HEK293T (cell line): ENCODE measurements at regions not wholly inside any gene's neighbourhood (a gene's known extent, or its start where the extent isn't known, plus 50 kb on each side); places are given as distances from the start of the nearest gene placed in this dataset.

ENCODE experiments used
- CTCF ChIA-PET: fragments of 350-600 bp; formaldehyde crosslinking; extraction: SDS; loops from one replicate; lab custom pipeline; 2021; ENCODE audit warnings: antibody characterized with exemption, inconsistent platforms; lab: Yijun Ruan, JAX
- POLR2A ChIA-PET: fragments of 350-600 bp; formaldehyde crosslinking; extraction: SDS; loops from one replicate; lab custom pipeline; 2020; ENCODE audit warnings: antibody characterized with exemption, inconsistent platforms; lab: Yijun Ruan, JAX
- DNase-seq: peaks from one replicate; pipeline ENCODE4 v3.0.0; 2012; ENCODE audit warnings: mixed read lengths; ENCODE audit errors: extremely low spot score
- ARNT ChIP-seq: fragments of 450-650 bp; IDR thresholded peaks from 2 replicates; pipeline ENCODE4 v1.6.1; 2017; ENCODE audit warnings: mild to moderate bottlenecking
- BHLHE40 ChIP-seq: fragments of 450-650 bp; IDR thresholded peaks from 2 replicates; pipeline ENCODE4 v1.6.1; 2016; ENCODE audit warnings: mild to moderate bottlenecking, moderate library complexity, borderline replicate concordance
- CTBP1 ChIP-seq: fragments of 450-650 bp; IDR thresholded peaks from 2 replicates; pipeline ENCODE4 v1.6.1; 2016; ENCODE audit warnings: borderline replicate concordance
- ELF4 ChIP-seq: fragments of 450-650 bp; IDR thresholded peaks from 2 replicates; pipeline ENCODE4 v1.6.1; 2017; ENCODE audit warnings: antibody characterized with exemption
- FOXA1 ChIP-seq: fragments of 450-650 bp; IDR thresholded peaks from 2 replicates; pipeline ENCODE4 v1.6.1; 2016; ENCODE audit warnings: mild to moderate bottlenecking
- FOXK2 ChIP-seq: fragments of 450-650 bp; IDR thresholded peaks from 2 replicates; pipeline ENCODE4 v1.6.1; 2016; ENCODE audit warnings: mild to moderate bottlenecking
- FOXM1 ChIP-seq: fragments of 450-650 bp; IDR thresholded peaks from 2 replicates; pipeline ENCODE4 v1.6.1; 2017; ENCODE audit warnings: mild to moderate bottlenecking, borderline replicate concordance
- HDGF ChIP-seq: fragments of 450-650 bp; IDR thresholded peaks from 2 replicates; pipeline ENCODE4 v1.6.1; 2017; ENCODE audit warnings: antibody characterized with exemption, borderline replicate concordance
- L3MBTL2 ChIP-seq: fragments of 450-650 bp; conservative IDR thresholded peaks from 2 replicates; pipeline ENCODE4 v1.6.1; 2016; ENCODE audit warnings: mild to moderate bottlenecking
- LEF1 ChIP-seq: fragments of 450-650 bp; IDR thresholded peaks from 2 replicates; pipeline ENCODE4 v1.6.1; 2017; ENCODE audit warnings: mild to moderate bottlenecking, borderline replicate concordance
- NFRKB ChIP-seq: fragments of 450-650 bp; IDR thresholded peaks from 2 replicates; pipeline ENCODE4 v1.6.1; 2016; ENCODE audit warnings: mild to moderate bottlenecking, moderate library complexity
- PKNOX1 ChIP-seq: fragments of 450-650 bp; IDR thresholded peaks from 2 replicates; pipeline ENCODE4 v1.6.1; 2016
- SP1 ChIP-seq: fragments of 450-650 bp; IDR thresholded peaks from 2 replicates; pipeline ENCODE4 v1.6.1; 2017
- SUZ12 ChIP-seq: fragments of 450-650 bp; IDR thresholded peaks from 2 replicates; pipeline ENCODE4 v1.6.1; 2016; ENCODE audit warnings: mild to moderate bottlenecking
- TARDBP ChIP-seq: fragments of 450-650 bp; IDR thresholded peaks from 2 replicates; pipeline ENCODE4 v1.6.1; 2016
- ZNF384 ChIP-seq: fragments of 450-650 bp; IDR thresholded peaks from 2 replicates; pipeline ENCODE4 v1.6.1; 2016

- ChIA-PET CTCF (interaction anchor here (0.6 kb wide), 1 partner anchor 9 kb away, joined by 3 read pairs; no protein-coding TSS in a partner anchor), POLR2A (no interaction called here)
- TF ChIP-seq FOXM1 (no peak), FOXK2 (no peak), NFRKB (no peak)
- no peak for DNase-seq
These were observed 346.9 kb upstream of the RGS6 start for GRCh38 chr14:71585361-71585760.

GRCh38 chr14:71586131-71586897, 345.9 kb upstream of the RGS6 start:
- ChIA-PET CTCF (interaction anchor here (0.6 kb wide), 1 partner anchor 10 kb away, joined by 3 read pairs; no protein-coding TSS in a partner anchor), POLR2A (interaction anchor here (0.5 kb wide), 1 partner anchor 484 kb away, joined by 3 read pairs; no protein-coding TSS in a partner anchor)
- TF ChIP-seq ELF4, result no peak
- TF ChIP-seq TARDBP, result no peak
- no peak for TF ChIP-seq SUZ12
- no peak for TF ChIP-seq ARNT

GRCh38 chr14:71588028-71588427, 344.2 kb upstream of the RGS6 start:
- ChIA-PET POLR2A (no interaction called here), CTCF (no interaction called here)
- DNase-seq, result no peak
- TF ChIP-seq PKNOX1 (no peak), FOXA1 (no peak), HDGF (no peak), ELF4 (no peak), SP1 (no peak)

More at GRCh38 chr14:71586131-71586897, 345.9 kb upstream of the RGS6 start:
- DNase-seq, result no peak

- ChIA-PET POLR2A (no interaction called here), CTCF (interaction anchor here (0.5 kb wide), 1 partner anchor 83 kb away, joined by 4 read pairs; no protein-coding TSS in a partner anchor)
- DNase-seq, result no peak
- TF ChIP-seq FOXA1 (no peak), NFRKB (no peak), BHLHE40 (no peak), TARDBP (no peak), FOXM1 (no peak), ARNT (no peak), CTBP1 (no peak), PKNOX1 (no peak), SP1 (no peak), L3MBTL2 (no peak), FOXK2 (no peak), LEF1 (no peak), ZNF384 (no peak), SUZ12 (no peak), ELF4 (no peak), HDGF (no peak)
These were observed 343.5 kb upstream of the RGS6 start for GRCh38 chr14:71588576-71589215.

- no peak for TF ChIP-seq BHLHE40
- no peak for TF ChIP-seq FOXM1
- TF ChIP-seq ELF4, result no peak
- no peak for TF ChIP-seq CTBP1
- no peak for TF ChIP-seq LEF1
- TF ChIP-seq FOXA1, result no peak
- TF ChIP-seq TARDBP, result no peak
- TF ChIP-seq NFRKB, result no peak
- DNase-seq, result no peak
- POLR2A ChIA-PET, result no interaction called here
- CTCF ChIA-PET, result no interaction called here
These were observed 342.6 kb upstream of the RGS6 start for GRCh38 chr14:71589609-71590008.

GRCh38 chr14:71590131-71590530, 342.1 kb upstream of the RGS6 start:
- ChIA-PET POLR2A (no interaction called here), CTCF (no interaction called here)
- TF ChIP-seq L3MBTL2 (no peak), ARNT (no peak)
- DNase-seq, result no peak

GRCh38 chr14:71591231-71591630, 341.0 kb upstream of the RGS6 start:
- ChIA-PET CTCF (interaction anchor here (1.0 kb wide), 1 partner anchor 264 kb away, joined by 3 read pairs; no protein-coding TSS in a partner anchor), POLR2A (no interaction called here)
- DNase-seq, result no peak
- TF ChIP-seq LEF1 (no peak), ARNT (no peak), ELF4 (no peak), CTBP1 (no peak), NFRKB (no peak), SP1 (no peak), FOXA1 (no peak), SUZ12 (no peak), HDGF (no peak), ZNF384 (no peak), TARDBP (no peak), L3MBTL2 (no peak), BHLHE40 (no peak)
